ENCODE measurements at regions not wholly inside any gene's neighbourhood (a gene's known extent, or its start where the extent isn't known, plus 50 kb on each side); places are given as distances from the start of the nearest gene placed in this dataset.

- no peak for DNase-seq (ENCODE audit: low read depth)
Measured at GRCh38 chr4:32735856-32736590, 2015.9 kb downstream of the PCDH7 start.

- no peak for DNase-seq (ENCODE audit: low read depth)
Measured at GRCh38 chr4:32744211-32744610, 2024.0 kb downstream of the PCDH7 start.

GRCh38 chr4:32745351-32745750 is 2025.2 kb downstream of the PCDH7 start:
- DNase-seq (ENCODE audit: low read depth): no peak

GRCh38 chr4:32748061-32748460 is 2027.9 kb downstream of the PCDH7 start:
- no peak for DNase-seq (ENCODE audit: low read depth)

GRCh38 chr4:32748498-32748897 is 2028.3 kb downstream of the PCDH7 start:
- no peak for DNase-seq (ENCODE audit: low read depth)

GRCh38 chr4:32752962-32753361 is 2032.8 kb downstream of the PCDH7 start:
- DNase-seq (ENCODE audit: low read depth): no peak

- no peak for DNase-seq (ENCODE audit: low read depth)
Measured at GRCh38 chr4:32768664-32769389, 2048.7 kb downstream of the PCDH7 start.

GRCh38 chr4:32771491-32771890 is 2051.3 kb downstream of the PCDH7 start:
- no peak for DNase-seq (ENCODE audit: low read depth)

- no peak for DNase-seq (ENCODE audit: low read depth)
Measured at GRCh38 chr4:32775049-32775448, 2054.9 kb downstream of the PCDH7 start.

GRCh38 chr4:32776435-32777203 is 2056.4 kb downstream of the PCDH7 start:
- no peak for DNase-seq (ENCODE audit: low read depth)

GRCh38 chr4:32778025-32778424 is 2057.9 kb downstream of the PCDH7 start:
- DNase-seq (ENCODE audit: low read depth): no peak

GRCh38 chr4:32778938-32779337 is 2058.8 kb downstream of the PCDH7 start:
- no peak for DNase-seq (ENCODE audit: low read depth)

- DNase-seq (ENCODE audit: low read depth): no peak
Measured at GRCh38 chr4:32789026-32789608, 2068.9 kb downstream of the PCDH7 start.

- no peak for DNase-seq (ENCODE audit: low read depth)
Measured at GRCh38 chr4:32790803-32791202, 2070.6 kb downstream of the PCDH7 start.

GRCh38 chr4:32798471-32799159 is 2078.4 kb downstream of the PCDH7 start:
- DNase-seq (ENCODE audit: low read depth): no peak

- no peak for DNase-seq (ENCODE audit: low read depth)
Measured at GRCh38 chr4:32824336-32824735, 2104.2 kb downstream of the PCDH7 start.

- no peak for DNase-seq (ENCODE audit: low read depth)
Measured at GRCh38 chr4:32826169-32826568, 2106.0 kb downstream of the PCDH7 start.

GRCh38 chr4:32830160-32830559 is 2110.0 kb downstream of the PCDH7 start:
- no peak for DNase-seq (ENCODE audit: low read depth)

- DNase-seq (ENCODE audit: low read depth): no peak
Measured at GRCh38 chr4:32831104-32831503, 2110.9 kb downstream of the PCDH7 start.

- no peak for DNase-seq (ENCODE audit: low read depth)
Measured at GRCh38 chr4:32840461-32841189, 2120.5 kb downstream of the PCDH7 start.

- DNase-seq (ENCODE audit: low read depth): no peak
Measured at GRCh38 chr4:32841217-32841616, 2121.0 kb downstream of the PCDH7 start.

All from EH (cell line).